T-helper 2 cell treated with Interferon-gamma antibody and Interleukin-4, amounts not matched to agents 5 μg/mL and 100 μg/mL, for 36 hours (primary cell): ENCODE measurements at regions not wholly inside any gene's neighbourhood (a gene's known extent, or its start where the extent isn't known, plus 50 kb on each side); places are given as distances from the start of the nearest gene placed in this dataset.
A peak's percentile ranks its signal among the peaks of the same experiment; 100 is the strongest.

Experiments used
- DNase-seq: peaks from one replicate; pipeline ENCODE4 v3.0.0; 2021; ENCODE audit warnings: low spot score
- H3K27ac Mint-ChIP-seq: one replicate; pipeline ENCODE4 v1.8.0; 2021; ENCODE audit warnings: mild to moderate bottlenecking, mixed read lengths
- H3K27me3 Mint-ChIP-seq: one replicate; pipeline ENCODE4 v1.8.0; 2021; ENCODE audit warnings: low read depth, mixed read lengths
- H3K36me3 Mint-ChIP-seq: one replicate; pipeline ENCODE4 v1.8.0; 2021; ENCODE audit warnings: low read depth, mixed read lengths
- H3K4me1 Mint-ChIP-seq: one replicate; pipeline ENCODE4 v1.8.0; 2021; ENCODE audit warnings: low read depth, mixed read lengths
- H3K4me3 Mint-ChIP-seq: one replicate; pipeline ENCODE4 v1.8.0; 2022; ENCODE audit warnings: mild to moderate bottlenecking, moderate library complexity, mixed read lengths
- H3K9me3 Mint-ChIP-seq: one replicate; pipeline ENCODE4 v1.8.0; 2021; ENCODE audit warnings: mixed read lengths

GRCh38 chr13:22014469-22014868, 343.6 kb downstream of the FGF9 start:
- Mint-ChIP-seq H3K4me1 (peaks cover 7% of the 10 kb centered on the region), H3K4me3 (no peak overlapping the region), H3K27me3 (no peaks in the 10 kb centered on the region), H3K27ac (no peak overlapping the region), H3K9me3 (no peaks in the 10 kb centered on the region), H3K36me3 (no peaks in the 10 kb centered on the region)
- no peak for DNase-seq

- Mint-ChIP-seq H3K4me1 (peaks cover 7% of the 10 kb centered on the region), H3K36me3 (no peaks in the 10 kb centered on the region), H3K27ac (peak overlapping the region; percentile 11), H3K4me3 (no peak overlapping the region), H3K9me3 (no peaks in the 10 kb centered on the region), H3K27me3 (no peaks in the 10 kb centered on the region)
- no peak for DNase-seq
Observed at GRCh38 chr13:22017226-22017625, 346.4 kb downstream of the FGF9 start.

- no peak for DNase-seq
- Mint-ChIP-seq H3K27me3 (no peaks in the 10 kb centered on the region), H3K36me3 (no peaks in the 10 kb centered on the region), H3K4me3 (no peak overlapping the region), H3K27ac (no peak overlapping the region), H3K4me1 (peaks cover 7% of the 10 kb centered on the region), H3K9me3 (no peaks in the 10 kb centered on the region)
Observed at GRCh38 chr13:22018076-22018835, 347.4 kb downstream of the FGF9 start.

GRCh38 chr13:22018836-22019210, 347.9 kb downstream of the FGF9 start:
- Mint-ChIP-seq H3K4me3 (no peak overlapping the region), H3K27ac (no peak overlapping the region), H3K4me1 (peaks cover 7% of the 10 kb centered on the region), H3K27me3 (no peaks in the 10 kb centered on the region), H3K9me3 (no peaks in the 10 kb centered on the region), H3K36me3 (no peaks in the 10 kb centered on the region)
- DNase-seq: no peak

- no peak overlapping the region for H3K4me3 Mint-ChIP-seq
- H3K27ac Mint-ChIP-seq: no peak overlapping the region
- no peaks in the 10 kb centered on the region for H3K4me1 Mint-ChIP-seq
- no peaks in the 10 kb centered on the region for H3K9me3 Mint-ChIP-seq
- no peak for DNase-seq
- H3K27me3 Mint-ChIP-seq: peaks cover 3% of the 10 kb centered on the region
- no peaks in the 10 kb centered on the region for H3K36me3 Mint-ChIP-seq
Observed at GRCh38 chr13:22024381-22024994, 353.6 kb downstream of the FGF9 start.

- H3K27ac Mint-ChIP-seq: no peak overlapping the region
- H3K27me3 Mint-ChIP-seq: peaks cover 5% of the 10 kb centered on the region
- H3K4me1 Mint-ChIP-seq: no peaks in the 10 kb centered on the region
- no peaks in the 10 kb centered on the region for H3K36me3 Mint-ChIP-seq
- no peak overlapping the region for H3K4me3 Mint-ChIP-seq
- no peak for DNase-seq
- H3K9me3 Mint-ChIP-seq: no peaks in the 10 kb centered on the region
Observed at GRCh38 chr13:22027566-22027965, 356.7 kb downstream of the FGF9 start.

GRCh38 chr13:22028831-22029230, 358.0 kb downstream of the FGF9 start:
- no peak overlapping the region for H3K27ac Mint-ChIP-seq
- no peak overlapping the region for H3K4me3 Mint-ChIP-seq
- H3K36me3 Mint-ChIP-seq: no peaks in the 10 kb centered on the region
- no peaks in the 10 kb centered on the region for H3K4me1 Mint-ChIP-seq
- peaks cover 5% of the 10 kb centered on the region for H3K27me3 Mint-ChIP-seq
- no peaks in the 10 kb centered on the region for H3K9me3 Mint-ChIP-seq
- no peak for DNase-seq

- no peaks in the 10 kb centered on the region for H3K36me3 Mint-ChIP-seq
- no peak overlapping the region for H3K27ac Mint-ChIP-seq
- no peak for DNase-seq
- H3K4me3 Mint-ChIP-seq: no peak overlapping the region
- H3K4me1 Mint-ChIP-seq: no peaks in the 10 kb centered on the region
- no peaks in the 10 kb centered on the region for H3K9me3 Mint-ChIP-seq
- peaks cover 5% of the 10 kb centered on the region for H3K27me3 Mint-ChIP-seq
Observed at GRCh38 chr13:22030321-22030720, 359.4 kb downstream of the FGF9 start.

GRCh38 chr13:22031702-22032286, 360.9 kb downstream of the FGF9 start:
- Mint-ChIP-seq H3K36me3 (no peaks in the 10 kb centered on the region), H3K27ac (no peak overlapping the region), H3K27me3 (peaks cover 5% of the 10 kb centered on the region), H3K9me3 (no peaks in the 10 kb centered on the region), H3K4me3 (no peak overlapping the region), H3K4me1 (no peaks in the 10 kb centered on the region)
- DNase-seq: no peak

GRCh38 chr13:22032905-22033304, 362.0 kb downstream of the FGF9 start:
- Mint-ChIP-seq H3K4me3 (no peak overlapping the region), H3K27ac (no peak overlapping the region), H3K9me3 (no peaks in the 10 kb centered on the region), H3K27me3 (peaks cover 5% of the 10 kb centered on the region), H3K4me1 (no peaks in the 10 kb centered on the region), H3K36me3 (no peaks in the 10 kb centered on the region)
- DNase-seq: no peak

GRCh38 chr13:22039961-22040360, 369.1 kb downstream of the FGF9 start:
- no peak overlapping the region for H3K4me3 Mint-ChIP-seq
- no peaks in the 10 kb centered on the region for H3K27me3 Mint-ChIP-seq
- DNase-seq: no peak
- no peak overlapping the region for H3K27ac Mint-ChIP-seq
- H3K4me1 Mint-ChIP-seq: peaks cover 3% of the 10 kb centered on the region
- no peaks in the 10 kb centered on the region for H3K9me3 Mint-ChIP-seq
- H3K36me3 Mint-ChIP-seq: no peaks in the 10 kb centered on the region

- H3K4me1 Mint-ChIP-seq: peaks cover 3% of the 10 kb centered on the region
- no peak for DNase-seq
Observed at GRCh38 chr13:22040810-22041364, 370.0 kb downstream of the FGF9 start.

GRCh38 chr13:22041741-22042140, 370.9 kb downstream of the FGF9 start:
- Mint-ChIP-seq H3K36me3 (no peaks in the 10 kb centered on the region), H3K4me3 (peak overlapping the region; percentile 81), H3K4me1 (peaks cover 3% of the 10 kb centered on the region), H3K27me3 (no peaks in the 10 kb centered on the region), H3K27ac (no peak overlapping the region), H3K9me3 (no peaks in the 10 kb centered on the region)
- no peak for DNase-seq

More at GRCh38 chr13:22040810-22041364, 370.0 kb downstream of the FGF9 start:
- H3K27me3 Mint-ChIP-seq: no peaks in the 10 kb centered on the region
- peak overlapping the region; percentile 81 for H3K4me3 Mint-ChIP-seq
- H3K9me3 Mint-ChIP-seq: no peaks in the 10 kb centered on the region
- no peaks in the 10 kb centered on the region for H3K36me3 Mint-ChIP-seq
- no peak overlapping the region for H3K27ac Mint-ChIP-seq

GRCh38 chr13:22047082-22047784, 376.4 kb downstream of the FGF9 start:
- H3K4me1 Mint-ChIP-seq: peaks cover 7% of the 10 kb centered on the region
- no peaks in the 10 kb centered on the region for H3K36me3 Mint-ChIP-seq
- no peak overlapping the region for H3K4me3 Mint-ChIP-seq
- no peaks in the 10 kb centered on the region for H3K9me3 Mint-ChIP-seq
- DNase-seq: no peak
- H3K27me3 Mint-ChIP-seq: no peaks in the 10 kb centered on the region
- no peak overlapping the region for H3K27ac Mint-ChIP-seq
